Suprapubic skin (tissue), 4 donors: ENCODE measurements at regions not wholly inside any gene's neighbourhood (a gene's known extent, or its start where the extent isn't known, plus 50 kb on each side); places are given as distances from the start of the nearest gene placed in this dataset.

ENCODE experiments used
- POLR2A ChIP-seq, 2 donors: fragments of 450-650 bp; IDR thresholded peaks; one replicate each; pipeline ENCODE4 v1.6.1; 2017; ENCODE audit warnings: antibody characterized with exemption in 2 of 2, mild to moderate bottlenecking in 2 of 2, moderate library complexity in 2 of 2
- POLR2AphosphoS5 ChIP-seq, 3 donors: sonication (generic); formaldehyde crosslinking; IDR thresholded peaks; one replicate each; pipeline ENCODE4 v1.6.1; 2017; ENCODE audit warnings: antibody characterized with exemption in 3 of 3
- TF ChIP-seq, protein P1 (sequence below), 2 donors: fragments of 200-600 bp in 1 of 2; fragments of 450-650 bp in 1 of 2; sonication (generic) in 1 of 2; IDR thresholded peaks; one replicate each; pipeline ENCODE4 v1.5.1; 2016 to 2019; ENCODE audit warnings: antibody characterized with exemption in 2 of 2, mild to moderate bottlenecking in 1 of 2, moderate library complexity in 1 of 2

DNA sequence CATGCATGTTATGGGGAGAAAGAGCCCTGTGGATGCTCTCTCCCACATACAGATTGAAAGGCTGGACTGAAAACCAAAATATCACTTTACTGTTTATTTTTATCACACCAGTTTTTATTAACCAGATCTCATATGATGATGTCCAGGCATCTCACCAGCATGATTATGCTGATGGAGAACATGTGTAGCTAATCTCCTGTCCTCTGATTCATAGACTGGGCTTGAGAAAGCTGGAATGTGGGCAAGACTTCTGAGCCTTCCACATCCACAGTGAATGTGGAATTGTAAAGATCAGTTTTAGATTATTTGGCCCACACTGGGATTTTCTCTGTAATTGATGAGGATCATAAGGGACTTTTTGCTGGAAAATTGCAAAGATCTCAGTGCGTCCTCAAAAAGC, 137.9 kb downstream of the ICOS start:
- TF ChIP-seq, protein P1, sequence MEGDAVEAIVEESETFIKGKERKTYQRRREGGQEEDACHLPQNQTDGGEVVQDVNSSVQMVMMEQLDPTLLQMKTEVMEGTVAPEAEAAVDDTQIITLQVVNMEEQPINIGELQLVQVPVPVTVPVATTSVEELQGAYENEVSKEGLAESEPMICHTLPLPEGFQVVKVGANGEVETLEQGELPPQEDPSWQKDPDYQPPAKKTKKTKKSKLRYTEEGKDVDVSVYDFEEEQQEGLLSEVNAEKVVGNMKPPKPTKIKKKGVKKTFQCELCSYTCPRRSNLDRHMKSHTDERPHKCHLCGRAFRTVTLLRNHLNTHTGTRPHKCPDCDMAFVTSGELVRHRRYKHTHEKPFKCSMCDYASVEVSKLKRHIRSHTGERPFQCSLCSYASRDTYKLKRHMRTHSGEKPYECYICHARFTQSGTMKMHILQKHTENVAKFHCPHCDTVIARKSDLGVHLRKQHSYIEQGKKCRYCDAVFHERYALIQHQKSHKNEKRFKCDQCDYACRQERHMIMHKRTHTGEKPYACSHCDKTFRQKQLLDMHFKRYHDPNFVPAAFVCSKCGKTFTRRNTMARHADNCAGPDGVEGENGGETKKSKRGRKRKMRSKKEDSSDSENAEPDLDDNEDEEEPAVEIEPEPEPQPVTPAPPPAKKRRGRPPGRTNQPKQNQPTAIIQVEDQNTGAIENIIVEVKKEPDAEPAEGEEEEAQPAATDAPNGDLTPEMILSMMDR (IDR thresholded peaks at IDR 0.05) = no peak
- TF ChIP-seq POLR2A (IDR thresholded peaks at IDR 0.05) (no peak), POLR2AphosphoS5 (IDR thresholded peaks at IDR 0.05) (no peak)
